ENCODE measurements at regions not wholly inside any gene's neighbourhood (a gene's known extent, or its start where the extent isn't known, plus 50 kb on each side); places are given as distances from the start of the nearest gene placed in this dataset.

DNA sequence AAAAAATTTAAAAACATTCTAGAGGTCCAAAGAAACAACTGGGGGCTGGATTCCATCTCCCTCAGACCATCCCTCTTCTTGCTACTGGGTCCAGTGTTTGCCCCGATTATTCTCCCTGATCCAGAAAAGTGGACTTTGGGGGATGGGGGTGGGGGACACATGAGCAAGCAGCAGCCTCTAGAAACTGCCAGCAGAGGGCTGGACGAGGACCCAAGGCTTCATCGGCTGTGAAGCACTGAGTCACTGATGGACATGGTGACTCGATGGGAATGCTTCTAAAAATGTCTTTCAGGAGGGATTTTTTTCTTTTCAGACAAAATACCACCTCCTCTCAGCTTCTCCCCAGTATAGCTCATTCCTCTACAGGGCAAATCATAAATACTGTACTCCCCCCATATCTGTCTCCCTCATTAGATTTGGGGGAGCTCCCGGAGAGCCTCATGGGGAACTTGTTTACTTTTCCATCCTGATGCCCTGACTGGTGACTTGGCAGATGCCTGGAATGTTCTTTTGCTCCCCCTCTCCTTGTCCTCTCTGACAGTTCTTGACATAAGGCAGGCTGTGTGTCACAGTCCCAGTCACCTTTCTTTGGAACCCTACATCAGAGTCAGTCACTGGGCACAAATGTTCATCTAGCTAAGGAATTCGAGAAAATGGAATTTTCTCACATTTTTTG is 67.2 kb upstream of the STC2 start:
- TF ChIP-seq POLR2A (IDR thresholded peaks at IDR 0.05; ENCODE audit: low read depth, low read length) (no peak), TAF1 (IDR thresholded peaks at IDR 0.05; ENCODE audit: borderline replicate concordance, low read depth, low read length) (no peak), POLR2AphosphoS5 (IDR thresholded peaks at IDR 0.05; ENCODE audit: low read depth, low read length) (no peak)
